K562 (cell line): ENCODE measurements at regions not wholly inside any gene's neighbourhood (a gene's known extent, or its start where the extent isn't known, plus 50 kb on each side); places are given as distances from the start of the nearest gene placed in this dataset.

Source experiments
- BRD9 ChIP-seq: fragments of 450-650 bp; IDR thresholded peaks from 2 replicates; pipeline ENCODE4 v1.6.1; 2018; ENCODE audit warnings: low read depth; ENCODE audit not compliant: partially characterized antibody
- CREM ChIP-seq: IDR thresholded peaks from 2 replicates; pipeline ENCODE4 v1.6.1; 2014; ENCODE audit warnings: antibody characterized with exemption, low read depth
- EZH2 ChIP-seq: IDR thresholded peaks from 2 replicates; pipeline ENCODE4 v1.6.1; 2012; ENCODE audit warnings: low read depth, mild to moderate bottlenecking, inconsistent platforms, low read length, borderline replicate concordance
- FOSL1 ChIP-seq: fragments of 200-800 bp; sonication (Bioruptor generic); conservative IDR thresholded peaks from 2 replicates; pipeline ENCODE4 v1.6.1; 2016; ENCODE audit warnings: missing genetic modification characterization, missing compliant biosample characterization
- KDM1A ChIP-seq, 2 experiments: fragments of 450-650 bp; IDR thresholded peaks; 2 replicates each; pipeline ENCODE4 v1.6.1; 2016; ENCODE audit warnings: mild to moderate bottlenecking in 2 of 2
- MTA3 ChIP-seq: fragments of 450-650 bp; formaldehyde crosslinking; IDR thresholded peaks from 2 replicates; pipeline ENCODE4 v1.6.1; 2017; ENCODE audit warnings: mild to moderate bottlenecking, borderline replicate concordance
- POLR2AphosphoS5 ChIP-seq: IDR thresholded peaks from 2 replicates; pipeline ENCODE4 v1.6.1; 2011; ENCODE audit warnings: mild to moderate bottlenecking, low read depth, low read length, moderate library complexity; ENCODE audit not compliant: control insufficient read depth, insufficient read depth
- RFX7 ChIP-seq: fragments of 250-450 bp; sonication (Bioruptor Pico); IDR thresholded peaks from 2 replicates; pipeline ENCODE4 v1.5.1; 2021; ENCODE audit warnings: mild to moderate bottlenecking
- TARDBP ChIP-seq: fragments of 450-650 bp; IDR thresholded peaks from 2 replicates; pipeline ENCODE4 v1.6.1; 2016
- ZNF644 ChIP-seq: fragments of 200-800 bp; sonication (Bioruptor generic); IDR thresholded peaks from 2 replicates; pipeline ENCODE4 v1.6.1; 2016; ENCODE audit warnings: low read depth, missing genetic modification characterization, missing compliant biosample characterization
- ZNF707 ChIP-seq: fragments of 250-450 bp; sonication (Bioruptor Pico); conservative IDR thresholded peaks from 2 replicates; pipeline ENCODE4 v1.8.0; 2022; ENCODE audit warnings: inconsistent platforms, mild to moderate bottlenecking, moderate library complexity
- TF ChIP-seq, protein P1 (sequence below), 3 experiments: IDR thresholded peaks in 2 of 3; conservative IDR thresholded peaks in 1 of 3; 2 replicates each; pipeline ENCODE4 v1.5.1; 2011 to 2012; ENCODE audit warnings: low read length in 3 of 3, mild to moderate bottlenecking in 3 of 3, control low read depth in 2 of 3, improper control_type of control experiment in 1 of 3, inconsistent platforms in 1 of 3, low read depth in 1 of 3, mixed read lengths in 1 of 3, moderate library complexity in 1 of 3; ENCODE audit not compliant: insufficient read depth in 2 of 3
- TF ChIP-seq, protein P2 (sequence below): sonication (generic); formaldehyde crosslinking; IDR thresholded peaks from 2 replicates; pipeline ENCODE4 v1.8.1; 2023; ENCODE audit warnings: missing genetic modification reagents, mild to moderate bottlenecking, borderline replicate concordance

DNA sequence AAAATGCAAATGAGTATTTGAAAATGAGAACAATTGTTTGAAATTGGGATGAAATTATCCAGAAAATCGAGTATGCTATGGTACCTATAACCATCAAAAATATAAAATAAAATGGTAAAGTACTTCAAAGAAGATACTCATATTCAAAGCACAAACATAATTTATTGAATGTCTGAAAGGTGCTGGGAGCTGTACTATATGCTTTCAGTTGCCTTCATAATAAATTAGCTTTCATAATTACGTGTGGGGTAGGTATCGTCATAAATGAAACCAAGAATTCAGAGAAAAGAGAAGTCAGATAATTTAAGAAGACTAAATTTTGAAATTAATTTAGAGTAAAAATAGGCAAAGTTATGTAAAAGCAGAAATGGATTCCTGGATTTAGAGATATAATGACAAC lies 721.9 kb upstream of the ACVR2A start:
- TF ChIP-seq, protein P1, sequence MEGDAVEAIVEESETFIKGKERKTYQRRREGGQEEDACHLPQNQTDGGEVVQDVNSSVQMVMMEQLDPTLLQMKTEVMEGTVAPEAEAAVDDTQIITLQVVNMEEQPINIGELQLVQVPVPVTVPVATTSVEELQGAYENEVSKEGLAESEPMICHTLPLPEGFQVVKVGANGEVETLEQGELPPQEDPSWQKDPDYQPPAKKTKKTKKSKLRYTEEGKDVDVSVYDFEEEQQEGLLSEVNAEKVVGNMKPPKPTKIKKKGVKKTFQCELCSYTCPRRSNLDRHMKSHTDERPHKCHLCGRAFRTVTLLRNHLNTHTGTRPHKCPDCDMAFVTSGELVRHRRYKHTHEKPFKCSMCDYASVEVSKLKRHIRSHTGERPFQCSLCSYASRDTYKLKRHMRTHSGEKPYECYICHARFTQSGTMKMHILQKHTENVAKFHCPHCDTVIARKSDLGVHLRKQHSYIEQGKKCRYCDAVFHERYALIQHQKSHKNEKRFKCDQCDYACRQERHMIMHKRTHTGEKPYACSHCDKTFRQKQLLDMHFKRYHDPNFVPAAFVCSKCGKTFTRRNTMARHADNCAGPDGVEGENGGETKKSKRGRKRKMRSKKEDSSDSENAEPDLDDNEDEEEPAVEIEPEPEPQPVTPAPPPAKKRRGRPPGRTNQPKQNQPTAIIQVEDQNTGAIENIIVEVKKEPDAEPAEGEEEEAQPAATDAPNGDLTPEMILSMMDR (IDR thresholded peaks at IDR 0.05 in 2 of 3, conservative IDR thresholded peaks at IDR 0.05 in 1 of 3; ENCODE audit: insufficient read depth in 2 of 3, low read depth in 1 of 3, low read length in 3 of 3), result no peak
- TF ChIP-seq BRD9, result no peak
- TF ChIP-seq ZNF707 (CRISPR knock-in tag), result no peak
- no peak for TF ChIP-seq CREM
- no peak for TF ChIP-seq ZNF644
- no peak for TF ChIP-seq KDM1A (IDR thresholded peaks at IDR 0.05)
- no peak for TF ChIP-seq MTA3
- TF ChIP-seq EZH2, result no peak
- TF ChIP-seq FOSL1 (tag), result no peak
- TF ChIP-seq, protein P2, sequence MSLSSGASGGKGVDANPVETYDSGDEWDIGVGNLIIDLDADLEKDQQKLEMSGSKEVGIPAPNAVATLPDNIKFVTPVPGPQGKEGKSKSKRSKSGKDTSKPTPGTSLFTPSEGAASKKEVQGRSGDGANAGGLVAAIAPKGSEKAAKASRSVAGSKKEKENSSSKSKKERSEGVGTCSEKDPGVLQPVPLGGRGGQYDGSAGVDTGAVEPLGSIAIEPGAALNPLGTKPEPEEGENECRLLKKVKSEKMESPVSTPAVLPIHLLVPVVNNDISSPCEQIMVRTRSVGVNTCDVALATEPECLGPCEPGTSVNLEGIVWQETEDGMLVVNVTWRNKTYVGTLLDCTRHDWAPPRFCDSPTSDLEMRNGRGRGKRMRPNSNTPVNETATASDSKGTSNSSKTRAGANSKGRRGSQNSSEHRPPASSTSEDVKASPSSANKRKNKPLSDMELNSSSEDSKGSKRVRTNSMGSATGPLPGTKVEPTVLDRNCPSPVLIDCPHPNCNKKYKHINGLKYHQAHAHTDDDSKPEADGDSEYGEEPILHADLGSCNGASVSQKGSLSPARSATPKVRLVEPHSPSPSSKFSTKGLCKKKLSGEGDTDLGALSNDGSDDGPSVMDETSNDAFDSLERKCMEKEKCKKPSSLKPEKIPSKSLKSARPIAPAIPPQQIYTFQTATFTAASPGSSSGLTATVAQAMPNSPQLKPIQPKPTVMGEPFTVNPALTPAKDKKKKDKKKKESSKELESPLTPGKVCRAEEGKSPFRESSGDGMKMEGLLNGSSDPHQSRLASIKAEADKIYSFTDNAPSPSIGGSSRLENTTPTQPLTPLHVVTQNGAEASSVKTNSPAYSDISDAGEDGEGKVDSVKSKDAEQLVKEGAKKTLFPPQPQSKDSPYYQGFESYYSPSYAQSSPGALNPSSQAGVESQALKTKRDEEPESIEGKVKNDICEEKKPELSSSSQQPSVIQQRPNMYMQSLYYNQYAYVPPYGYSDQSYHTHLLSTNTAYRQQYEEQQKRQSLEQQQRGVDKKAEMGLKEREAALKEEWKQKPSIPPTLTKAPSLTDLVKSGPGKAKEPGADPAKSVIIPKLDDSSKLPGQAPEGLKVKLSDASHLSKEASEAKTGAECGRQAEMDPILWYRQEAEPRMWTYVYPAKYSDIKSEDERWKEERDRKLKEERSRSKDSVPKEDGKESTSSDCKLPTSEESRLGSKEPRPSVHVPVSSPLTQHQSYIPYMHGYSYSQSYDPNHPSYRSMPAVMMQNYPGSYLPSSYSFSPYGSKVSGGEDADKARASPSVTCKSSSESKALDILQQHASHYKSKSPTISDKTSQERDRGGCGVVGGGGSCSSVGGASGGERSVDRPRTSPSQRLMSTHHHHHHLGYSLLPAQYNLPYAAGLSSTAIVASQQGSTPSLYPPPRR (CRISPR knock-in tag), result no peak
- no peak for TF ChIP-seq RFX7 (CRISPR knock-in tag)
- TF ChIP-seq POLR2AphosphoS5, result no peak
- TF ChIP-seq TARDBP, result no peak
